Uterus (tissue), 2 donors: ENCODE measurements at regions not wholly inside any gene's neighbourhood (a gene's known extent, or its start where the extent isn't known, plus 50 kb on each side); places are given as distances from the start of the nearest gene placed in this dataset.

Source experiments
- POLR2A ChIP-seq, 2 donors: fragments of 450-650 bp; IDR thresholded peaks; one replicate each; pipeline ENCODE4 v1.6.1; 2016; ENCODE audit warnings: antibody characterized with exemption in 2 of 2, mild to moderate bottlenecking in 1 of 2, moderate library complexity in 1 of 2
- TF ChIP-seq, protein P1 (sequence below), 4 experiments: fragments of 200-600 bp in 2 of 4; fragments of 450-650 bp in 2 of 4; sonication (generic) in 2 of 4; IDR thresholded peaks; one replicate each; pipeline ENCODE4 v1.5.1; 2016 to 2019; ENCODE audit warnings: antibody characterized with exemption in 4 of 4, mild to moderate bottlenecking in 2 of 4, moderate library complexity in 1 of 4

DNA sequence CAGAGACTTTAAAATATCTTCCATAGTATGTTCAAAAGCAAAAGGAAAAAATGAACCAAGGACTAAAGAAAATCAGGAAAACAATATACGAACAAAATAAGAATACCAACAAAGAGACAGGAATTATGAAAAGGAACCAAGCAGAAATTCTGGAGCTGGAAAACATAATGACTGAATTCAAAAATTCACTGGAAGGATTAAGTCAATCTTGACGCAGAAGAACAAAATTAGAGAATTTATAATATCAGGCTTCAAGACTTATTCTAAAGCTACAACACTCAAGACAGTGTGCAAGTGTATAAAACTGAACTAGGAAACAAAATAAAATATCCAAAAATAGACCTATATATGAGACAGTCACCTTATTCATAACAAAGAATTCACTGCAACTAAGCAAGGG, 56.9 kb upstream of the GYPC start:
- TF ChIP-seq, protein P1, sequence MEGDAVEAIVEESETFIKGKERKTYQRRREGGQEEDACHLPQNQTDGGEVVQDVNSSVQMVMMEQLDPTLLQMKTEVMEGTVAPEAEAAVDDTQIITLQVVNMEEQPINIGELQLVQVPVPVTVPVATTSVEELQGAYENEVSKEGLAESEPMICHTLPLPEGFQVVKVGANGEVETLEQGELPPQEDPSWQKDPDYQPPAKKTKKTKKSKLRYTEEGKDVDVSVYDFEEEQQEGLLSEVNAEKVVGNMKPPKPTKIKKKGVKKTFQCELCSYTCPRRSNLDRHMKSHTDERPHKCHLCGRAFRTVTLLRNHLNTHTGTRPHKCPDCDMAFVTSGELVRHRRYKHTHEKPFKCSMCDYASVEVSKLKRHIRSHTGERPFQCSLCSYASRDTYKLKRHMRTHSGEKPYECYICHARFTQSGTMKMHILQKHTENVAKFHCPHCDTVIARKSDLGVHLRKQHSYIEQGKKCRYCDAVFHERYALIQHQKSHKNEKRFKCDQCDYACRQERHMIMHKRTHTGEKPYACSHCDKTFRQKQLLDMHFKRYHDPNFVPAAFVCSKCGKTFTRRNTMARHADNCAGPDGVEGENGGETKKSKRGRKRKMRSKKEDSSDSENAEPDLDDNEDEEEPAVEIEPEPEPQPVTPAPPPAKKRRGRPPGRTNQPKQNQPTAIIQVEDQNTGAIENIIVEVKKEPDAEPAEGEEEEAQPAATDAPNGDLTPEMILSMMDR (IDR thresholded peaks at IDR 0.05) = no peak
- no peak for TF ChIP-seq POLR2A (IDR thresholded peaks at IDR 0.05)
